IMR-90 (cell line): ENCODE measurements at regions not wholly inside any gene's neighbourhood (a gene's known extent, or its start where the extent isn't known, plus 50 kb on each side); places are given as distances from the start of the nearest gene placed in this dataset.

ENCODE experiments used
- ATAC-seq: fragments of 200-7000 bp; cut with Tn5 transposase; 2 replicates; pipeline ENCODE4 v1.9.1; 2020; ENCODE audit warnings: low read depth, mild to moderate bottlenecking, moderate library complexity
- BruUV-seq: library from RNA; stranded (reverse); fragments of 400-500 nt; replicated peaks from 2 replicates; lab custom pipeline; 2021; lab: Mats Ljungman, UMichigan
- CTCF ChIA-PET: fragments of 300-600 bp; formaldehyde crosslinking; extraction: SDS; loops from one replicate; lab custom pipeline; 2021; ENCODE audit warnings: antibody characterized with exemption; lab: Yijun Ruan, JAX
- POLR2A ChIA-PET: fragments of 300-600 bp; sonication (Branson Sonifier 250); formaldehyde crosslinking; loops from one replicate; lab custom pipeline; 2022; ENCODE audit warnings: antibody characterized with exemption; ENCODE audit not compliant: unreplicated experiment; lab: Charles Lee
- DNase-seq: peaks from one replicate; pipeline ENCODE4 v3.0.0; 2013
- H2AFZ ChIP-seq: replicated peaks from 2 replicates; pipeline ENCODE3; 2013; ENCODE audit warnings: low read length, mild to moderate bottlenecking; ENCODE audit not compliant: poor library complexity
- H2AK5ac ChIP-seq: 2 replicates; pipeline ENCODE4 v1.6.1; 2013; ENCODE audit warnings: low read depth, low read length, inconsistent platforms
- H2AK9ac ChIP-seq: replicated peaks from 2 replicates; pipeline ENCODE3; 2013; ENCODE audit warnings: mild to moderate bottlenecking, low read depth, low read length, moderate library complexity; ENCODE audit not compliant: poor library complexity
- H2BK120ac ChIP-seq: 2 replicates; pipeline ENCODE4 v1.6.1; 2013; ENCODE audit warnings: low read depth, low read length, inconsistent platforms
- H2BK15ac ChIP-seq: 3 replicates; pipeline ENCODE4 v1.6.1; 2013; ENCODE audit warnings: low read depth, low read length, inconsistent platforms
- H2BK20ac ChIP-seq: 2 replicates; pipeline ENCODE4 v1.6.1; 2013; ENCODE audit warnings: low read depth, mild to moderate bottlenecking, inconsistent platforms, low read length, moderate library complexity
- H2BK5ac ChIP-seq: 2 replicates; pipeline ENCODE4 v1.6.1; 2013; ENCODE audit warnings: mild to moderate bottlenecking, low read depth, low read length, inconsistent platforms; ENCODE audit not compliant: poor library complexity, severe bottlenecking
- H3K14ac ChIP-seq: replicated peaks from 2 replicates; pipeline ENCODE4 v1.6.1; 2013; ENCODE audit warnings: low read depth, low read length, inconsistent platforms
- H3K18ac ChIP-seq: 2 replicates; pipeline ENCODE4 v1.6.1; 2013; ENCODE audit warnings: low read depth, low read length, control low read depth
- H3K23ac ChIP-seq: 2 replicates; pipeline ENCODE4 v1.6.1; 2013; ENCODE audit warnings: low read depth, low read length, inconsistent platforms
- H3K27ac ChIP-seq: 2 replicates; pipeline ENCODE4 v1.5.1; 2013; ENCODE audit warnings: mild to moderate bottlenecking, control low read depth, low read length; ENCODE audit not compliant: insufficient read depth
- H3K27me3 ChIP-seq: 2 replicates; pipeline ENCODE4 v1.6.1; 2013; ENCODE audit warnings: low read length; ENCODE audit not compliant: control insufficient read depth, insufficient read depth
- H3K36me3 ChIP-seq: 2 replicates; pipeline ENCODE4 v1.6.1; 2013; ENCODE audit warnings: low read length, mixed read lengths; ENCODE audit not compliant: control insufficient read depth, insufficient read depth
- H3K4ac ChIP-seq: 2 replicates; pipeline ENCODE4 v1.6.1; 2013; ENCODE audit warnings: low read depth, low read length, inconsistent platforms
- H3K4me1 ChIP-seq: 2 replicates; pipeline ENCODE4 v1.6.1; 2013; ENCODE audit warnings: low read length, mixed read lengths; ENCODE audit not compliant: control insufficient read depth, insufficient read depth
- H3K4me2 ChIP-seq: 2 replicates; pipeline ENCODE4 v1.6.1; 2013; ENCODE audit warnings: low read depth, mild to moderate bottlenecking, control low read depth, low read length, moderate library complexity
- H3K4me3 ChIP-seq: 2 replicates; pipeline ENCODE4 v1.5.1; 2013; ENCODE audit warnings: low read depth, mild to moderate bottlenecking, control low read depth, low read length, moderate library complexity; ENCODE audit not compliant: insufficient read depth
- H3K56ac ChIP-seq: 2 replicates; pipeline ENCODE4 v1.6.1; 2013; ENCODE audit warnings: low read length, inconsistent platforms; ENCODE audit not compliant: insufficient read depth; ENCODE audit errors: extremely low read depth
- H3K79me1 ChIP-seq, 2 experiments: 2 replicates each; pipeline ENCODE4 v1.6.1; 2013; ENCODE audit warnings: low read length in 2 of 2, inconsistent platforms in 1 of 2, low read depth in 1 of 2
- H3K9ac ChIP-seq: 2 replicates; pipeline ENCODE4 v1.6.1; 2013; ENCODE audit warnings: low read depth, low read length, control low read depth
- H3K9me1 ChIP-seq: 2 replicates; pipeline ENCODE4 v1.6.1; 2013; ENCODE audit warnings: low read length, inconsistent platforms; ENCODE audit not compliant: insufficient read depth
- H3K9me3 ChIP-seq: 2 replicates; pipeline ENCODE4 v1.6.1; 2013; ENCODE audit warnings: low read length; ENCODE audit not compliant: control insufficient read depth, insufficient read depth
- H4K20me1 ChIP-seq: 2 replicates; pipeline ENCODE4 v1.6.1; 2013; ENCODE audit warnings: low read length, inconsistent platforms; ENCODE audit not compliant: insufficient read depth
- H4K5ac ChIP-seq: 2 replicates; pipeline ENCODE4 v1.6.1; 2013; ENCODE audit warnings: mild to moderate bottlenecking, low read depth, low read length, control low read depth
- H4K8ac ChIP-seq, 2 experiments: 2 replicates each; pipeline ENCODE4 v1.6.1; 2013; ENCODE audit warnings: low read depth in 2 of 2, low read length in 2 of 2, control low read depth in 1 of 2, inconsistent platforms in 1 of 2
- H4K91ac ChIP-seq: 2 replicates; pipeline ENCODE4 v1.6.1; 2013; ENCODE audit warnings: low read depth, low read length, inconsistent platforms; ENCODE audit not compliant: insufficient read depth
- MAZ ChIP-seq: IDR thresholded peaks from 2 replicates; pipeline ENCODE4 v1.6.1; 2012; ENCODE audit warnings: low read depth, mild to moderate bottlenecking, low read length, improper control_type of control experiment, moderate library complexity, borderline replicate concordance
- MXI1 ChIP-seq: IDR thresholded peaks from 2 replicates; pipeline ENCODE4 v1.6.1; 2012; ENCODE audit warnings: low read depth, mild to moderate bottlenecking, low read length, moderate library complexity, borderline replicate concordance
- WGBS, 2 experiments: methylation state at CpG; one replicate each; pipeline versions ENCODE4 v1.1.5 to v1.1.7; 2013; ENCODE audit warnings: missing lambda C conversion rate in 2 of 2; ENCODE audit not compliant: insufficient read length in 1 of 2; ENCODE audit errors: extremely low coverage in 2 of 2; 5-methylcytosine and 5-hydroxymethylcytosine counted together
- dilution Hi-C: fragments of 300-500 bp; cut with HindIII; formaldehyde crosslinking; loops from one replicate; pipeline ENCODE4 v1.14.3; 2018; ENCODE audit warnings: low sequenced_read_pairs; ENCODE audit not compliant: unreplicated experiment
- in situ Hi-C: fragments of 300-500 bp; cut with MboI; formaldehyde crosslinking; loops from 3 replicates; pipeline ENCODE4 v1.14.3; 2019; ENCODE audit warnings: low sequenced_read_pairs, inconsistent platforms, mixed read lengths
- intact Hi-C: fragments of 100-400 bp; cut with micrococcal nuclease; formaldehyde crosslinking; loops from 2 replicates; pipeline ENCODE4 v1.10.0; 2022

GRCh38 chr3:81097889-81098288 lies 663.6 kb downstream of the GBE1 start:
- Histone ChIP-seq H4K8ac (no peak overlapping the region), H3K4me3 (no peak overlapping the region), H4K5ac (no peak overlapping the region), H3K23ac (no peak overlapping the region), H4K20me1 (no peaks in the 10 kb centered on the region), H3K4ac (no peak overlapping the region), H4K91ac (no peak overlapping the region), H3K27me3 (no peaks in the 10 kb centered on the region), H3K18ac (no peak overlapping the region), H3K36me3 (no peaks in the 10 kb centered on the region), H3K14ac (no peak overlapping the region), H2BK120ac (no peak overlapping the region), H3K4me1 (no peaks in the 10 kb centered on the region), H2AK9ac (no peak overlapping the region), H2AFZ (no peak overlapping the region), H2BK5ac (no peak overlapping the region), H2AK5ac (no peak overlapping the region), H3K9me3 (peaks cover 4% of the 10 kb centered on the region; the same call in 1 of the 2 replicates), H3K9ac (no peak overlapping the region), H2BK20ac (no peak overlapping the region), H3K56ac (no peak overlapping the region), H3K4me2 (no peak overlapping the region), H3K9me1 (no peaks in the 10 kb centered on the region), H3K79me1 (no peaks in the 10 kb centered on the region), H3K27ac (no peak overlapping the region), H2BK15ac (no peak overlapping the region)
- BruUV-seq = no TSS peak
- DNase-seq (no peak), ATAC-seq (no peak)
- WGBS, 2 experiments = no CpG with 5 or more reads among the region's 1 CpG
- ChIA-PET POLR2A (no interaction called here), CTCF (no interaction called here)
- dilution Hi-C loops = no loop called here
- in situ Hi-C loops = no loop called here
- intact Hi-C loops = no loop called here
- TF ChIP-seq MAZ (no peak), MXI1 (no peak)
